ENCODE measurements at regions not wholly inside any gene's neighbourhood (a gene's known extent, or its start where the extent isn't known, plus 50 kb on each side); places are given as distances from the start of the nearest gene placed in this dataset.

DNA sequence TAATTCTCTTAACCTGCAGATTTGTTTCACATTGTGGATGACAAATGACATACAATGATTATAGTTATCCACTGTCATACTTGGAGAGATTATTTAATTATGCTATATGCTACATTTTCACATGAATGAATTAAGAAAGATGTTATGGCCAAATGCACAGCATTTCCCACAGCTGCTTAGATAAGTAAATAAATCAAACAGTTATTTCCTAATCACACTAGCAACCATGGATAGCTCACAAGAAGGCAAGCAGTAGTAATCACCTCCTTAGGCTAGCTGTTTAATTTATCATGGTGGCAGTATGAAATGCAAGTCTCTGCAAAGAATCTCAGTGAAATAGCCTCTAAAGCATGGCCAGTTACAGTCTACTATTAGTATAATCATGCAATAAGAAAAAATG lies 1581.5 kb downstream of the NCAM2 start:
- Histone ChIP-seq H3K27me3 (no peaks in the 10 kb centered on the region), H3K9me3 (no peaks in the 10 kb centered on the region), H3K36me3 (no peaks in the 10 kb centered on the region), H3K4me3 (no peak overlapping the region), H3K27ac (no peak overlapping the region), H3K4me1 (no peaks in the 10 kb centered on the region)
- ATAC-seq, result no peak
- intact Hi-C loops (cut with DNase I), result no loop called here
- no peak for TF ChIP-seq POLR2A (IDR thresholded peaks at IDR 0.05)
- TF ChIP-seq, protein P1, sequence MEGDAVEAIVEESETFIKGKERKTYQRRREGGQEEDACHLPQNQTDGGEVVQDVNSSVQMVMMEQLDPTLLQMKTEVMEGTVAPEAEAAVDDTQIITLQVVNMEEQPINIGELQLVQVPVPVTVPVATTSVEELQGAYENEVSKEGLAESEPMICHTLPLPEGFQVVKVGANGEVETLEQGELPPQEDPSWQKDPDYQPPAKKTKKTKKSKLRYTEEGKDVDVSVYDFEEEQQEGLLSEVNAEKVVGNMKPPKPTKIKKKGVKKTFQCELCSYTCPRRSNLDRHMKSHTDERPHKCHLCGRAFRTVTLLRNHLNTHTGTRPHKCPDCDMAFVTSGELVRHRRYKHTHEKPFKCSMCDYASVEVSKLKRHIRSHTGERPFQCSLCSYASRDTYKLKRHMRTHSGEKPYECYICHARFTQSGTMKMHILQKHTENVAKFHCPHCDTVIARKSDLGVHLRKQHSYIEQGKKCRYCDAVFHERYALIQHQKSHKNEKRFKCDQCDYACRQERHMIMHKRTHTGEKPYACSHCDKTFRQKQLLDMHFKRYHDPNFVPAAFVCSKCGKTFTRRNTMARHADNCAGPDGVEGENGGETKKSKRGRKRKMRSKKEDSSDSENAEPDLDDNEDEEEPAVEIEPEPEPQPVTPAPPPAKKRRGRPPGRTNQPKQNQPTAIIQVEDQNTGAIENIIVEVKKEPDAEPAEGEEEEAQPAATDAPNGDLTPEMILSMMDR (IDR thresholded peaks at IDR 0.05), result no peak
- no peak for DNase-seq

DNA sequence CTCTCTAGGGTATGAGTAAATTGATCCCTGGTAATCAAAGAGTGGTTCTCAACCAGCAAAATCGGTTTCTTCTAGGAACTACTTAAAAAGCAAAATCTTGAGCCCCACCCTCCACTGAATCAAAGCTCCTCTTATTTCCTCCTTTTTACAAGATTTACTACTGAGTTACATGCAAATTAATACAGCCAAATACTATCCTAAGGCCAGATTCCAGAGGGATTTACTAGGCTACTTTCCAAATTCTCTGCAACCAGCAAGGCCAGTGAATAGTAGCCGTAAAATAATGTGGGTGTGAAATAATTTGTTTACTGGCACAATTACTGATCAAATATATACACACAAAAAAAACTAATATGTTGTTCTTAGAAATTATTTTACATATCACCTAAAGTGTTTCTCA lies 1583.8 kb downstream of the NCAM2 start:
- no peaks in the 10 kb centered on the region for H3K9me3 ChIP-seq
- ATAC-seq (no peak), DNase-seq (no peak)
- TF ChIP-seq, protein P1 (IDR thresholded peaks at IDR 0.05), result no peak
- TF ChIP-seq POLR2A (IDR thresholded peaks at IDR 0.05), result no peak
- 41% methylated on average over 2 of the region's 2 CpGs for WGBS (ENCODE audit: insufficient coverage, low coverage, low lambda C conversion rate, missing lambda C conversion rate)
- no peak overlapping the region for H3K27ac ChIP-seq
- no peaks in the 10 kb centered on the region for H3K4me1 ChIP-seq
- no peak overlapping the region for H3K4me3 ChIP-seq
- H3K36me3 ChIP-seq, result no peaks in the 10 kb centered on the region
- H3K27me3 ChIP-seq, result no peaks in the 10 kb centered on the region
- intact Hi-C loops (cut with DNase I), result no loop called here

DNA sequence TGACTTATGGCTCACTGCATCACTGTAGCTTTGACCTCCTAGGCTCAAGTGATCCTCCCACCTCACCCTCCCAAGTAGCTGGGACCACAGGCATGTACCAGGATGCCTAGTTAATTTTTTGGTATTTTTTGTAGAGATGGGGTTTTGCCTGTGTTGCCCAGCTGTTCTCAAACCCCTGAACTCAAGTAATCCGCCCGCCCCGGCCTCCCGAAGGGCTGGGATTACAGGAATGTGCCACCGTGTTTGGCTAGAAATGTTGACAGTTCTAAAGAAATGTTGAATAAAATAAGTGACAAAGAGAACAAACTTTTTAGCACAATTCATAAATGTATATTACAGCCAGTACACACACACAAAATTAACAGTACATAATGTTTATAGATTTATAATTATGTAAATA lies 1586.1 kb downstream of the NCAM2 start:
- Histone ChIP-seq H3K4me3 (no peak overlapping the region), H3K9me3 (no peaks in the 10 kb centered on the region), H3K4me1 (no peaks in the 10 kb centered on the region), H3K27me3 (no peaks in the 10 kb centered on the region), H3K36me3 (no peaks in the 10 kb centered on the region), H3K27ac (no peak overlapping the region)
- intact Hi-C loops (cut with DNase I), result no loop called here
- no peak for TF ChIP-seq POLR2A (IDR thresholded peaks at IDR 0.05)
- TF ChIP-seq, protein P1 (IDR thresholded peaks at IDR 0.05), result no peak
- ATAC-seq (no peak), DNase-seq (no peak)
- WGBS (ENCODE audit: insufficient coverage, low coverage, low lambda C conversion rate, missing lambda C conversion rate), result 87% methylated on average over 5 of the region's 5 CpGs

DNA sequence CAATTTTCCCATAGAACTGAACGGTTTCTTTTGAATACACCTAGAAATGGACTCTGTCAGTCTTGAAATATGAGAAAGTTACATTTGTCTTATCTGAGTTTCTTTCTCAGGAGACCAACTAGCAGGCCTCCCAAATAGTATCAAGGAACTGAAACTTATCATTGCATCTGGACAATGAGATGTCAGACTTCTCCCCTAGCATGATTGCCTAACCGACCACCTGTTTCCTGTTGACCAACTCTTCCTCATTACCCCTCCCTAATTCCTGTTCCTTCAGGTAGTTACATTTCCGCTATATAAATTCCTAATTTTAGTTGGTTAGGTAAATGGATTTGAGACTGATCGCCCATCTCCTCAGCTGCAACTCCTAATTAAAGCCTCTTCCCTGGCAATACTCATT lies 1587.3 kb downstream of the NCAM2 start:
- WGBS (ENCODE audit: insufficient coverage, low coverage, low lambda C conversion rate, missing lambda C conversion rate), result 55% methylated on average over 4 of the region's 4 CpGs
- TF ChIP-seq POLR2A (IDR thresholded peaks at IDR 0.05), result no peak
- TF ChIP-seq, protein P1 (IDR thresholded peaks at IDR 0.05), result no peak
- DNase-seq (no peak), ATAC-seq (no peak)
- intact Hi-C loops (cut with DNase I), result no loop called here
- no peaks in the 10 kb centered on the region for H3K9me3 ChIP-seq
- no peak overlapping the region for H3K27ac ChIP-seq
- no peaks in the 10 kb centered on the region for H3K4me1 ChIP-seq
- no peak overlapping the region for H3K4me3 ChIP-seq
- H3K27me3 ChIP-seq, result no peaks in the 10 kb centered on the region
- H3K36me3 ChIP-seq, result no peaks in the 10 kb centered on the region

DNA sequence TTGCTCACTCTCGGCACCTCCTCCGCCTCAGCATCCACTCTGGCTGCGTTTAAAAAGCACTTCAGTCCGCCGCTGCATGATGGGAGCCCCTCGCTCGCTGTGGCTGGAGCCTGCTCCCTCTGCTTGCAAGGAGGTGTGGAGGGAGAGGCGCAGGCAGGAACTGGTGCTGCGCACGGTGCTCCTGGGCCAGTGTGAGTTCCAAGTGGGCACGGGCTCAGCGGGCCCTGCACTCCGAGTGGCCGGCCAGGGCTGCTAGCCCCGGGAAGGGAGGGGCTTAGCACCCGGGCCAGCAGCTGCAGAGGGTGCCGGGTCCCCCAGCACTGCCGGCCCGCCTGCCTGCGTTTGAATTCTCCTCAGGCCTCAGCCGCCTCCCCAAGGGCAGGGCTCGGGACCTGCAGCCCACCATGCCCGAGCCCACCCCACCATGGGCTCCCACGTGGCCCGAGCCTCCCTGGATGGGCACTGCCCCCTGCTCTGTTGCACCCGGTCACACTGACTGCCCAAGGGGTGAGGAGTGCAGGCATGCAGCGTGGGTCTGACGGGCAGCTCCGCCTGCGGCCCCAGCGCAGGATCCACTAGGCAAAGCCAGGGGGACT lies 1599.5 kb downstream of the NCAM2 start:
- TF ChIP-seq, protein P1 (IDR thresholded peaks at IDR 0.05), result no peak
- TF ChIP-seq POLR2A (IDR thresholded peaks at IDR 0.05), result no peak
- ATAC-seq (no peak), DNase-seq (no peak)

More for the DNA sequence above, 1599.5 kb downstream of the NCAM2 start:
- intact Hi-C loops (cut with DNase I), result no loop called here
- no peaks in the 10 kb centered on the region for H3K9me3 ChIP-seq
- H3K4me3 ChIP-seq, result no peak overlapping the region
- H3K4me1 ChIP-seq, result no peaks in the 10 kb centered on the region
- no CpG with 5 or more reads among the region's 31 CpGs for WGBS (ENCODE audit: insufficient coverage, low coverage, low lambda C conversion rate, missing lambda C conversion rate)
- no peak overlapping the region for H3K27ac ChIP-seq
- H3K36me3 ChIP-seq, result no peaks in the 10 kb centered on the region
- H3K27me3 ChIP-seq, result no peaks in the 10 kb centered on the region

Data from right lobe of liver (tissue), 6 donors.